ENCODE measurements at regions not wholly inside any gene's neighbourhood (a gene's known extent, or its start where the extent isn't known, plus 50 kb on each side); places are given as distances from the start of the nearest gene placed in this dataset.

DNA sequence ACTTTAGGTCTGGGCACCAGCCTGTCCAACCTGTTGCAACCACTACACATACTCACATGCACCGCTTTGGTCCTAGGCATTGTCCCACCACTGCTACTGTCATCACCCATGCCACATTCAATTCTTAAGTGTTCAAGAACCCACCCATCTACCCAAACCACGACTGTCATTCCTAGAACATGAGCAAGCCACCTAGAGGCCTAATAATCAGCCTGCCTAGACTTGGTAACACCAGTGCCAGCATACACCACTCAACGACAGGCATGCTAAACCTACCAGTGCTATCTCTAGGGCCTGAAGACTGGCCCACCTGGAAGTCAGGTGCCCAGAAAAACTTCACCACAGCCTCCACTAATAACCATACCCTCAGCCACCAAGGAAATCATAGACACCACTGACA, 532.8 kb upstream of the DEPDC1 start:
- TF ChIP-seq CTCF (IDR thresholded peaks at IDR 0.05) (no peak), POLR2A (IDR thresholded peaks at IDR 0.05) (no peak)
